ENCODE measurements at regions not wholly inside any gene's neighbourhood (a gene's known extent, or its start where the extent isn't known, plus 50 kb on each side); places are given as distances from the start of the nearest gene placed in this dataset.

GRCh38 chr21:33987461-33987860 is 71.9 kb upstream of the ATP5PO start:
- TF ChIP-seq MAZ (IDR thresholded peaks at IDR 0.05; ENCODE audit: borderline replicate concordance, low read depth, low read length) = no peak
- no peak for TF ChIP-seq CTCF (IDR thresholded peaks at IDR 0.05)
- no peak for TF ChIP-seq ATOH8 (CRISPR knock-in tag; IDR thresholded peaks at IDR 0.05; ENCODE audit: low read depth)
- TF ChIP-seq EP300 (IDR thresholded peaks at IDR 0.05) = no peak
